SK-N-MC (cell line): ENCODE measurements at regions not wholly inside any gene's neighbourhood (a gene's known extent, or its start where the extent isn't known, plus 50 kb on each side); places are given as distances from the start of the nearest gene placed in this dataset.

Source experiments
- EZH2 ChIP-seq: fragments of 200-600 bp; sonication (generic); IDR thresholded peaks from one replicate; pipeline ENCODE4 v1.6.1; 2017; ENCODE audit warnings: antibody characterized with exemption
- POLR2AphosphoS5 ChIP-seq: IDR thresholded peaks from 2 replicates; pipeline ENCODE4 v1.6.1; 2012; ENCODE audit warnings: mild to moderate bottlenecking, low read depth, low read length, borderline replicate concordance

DNA sequence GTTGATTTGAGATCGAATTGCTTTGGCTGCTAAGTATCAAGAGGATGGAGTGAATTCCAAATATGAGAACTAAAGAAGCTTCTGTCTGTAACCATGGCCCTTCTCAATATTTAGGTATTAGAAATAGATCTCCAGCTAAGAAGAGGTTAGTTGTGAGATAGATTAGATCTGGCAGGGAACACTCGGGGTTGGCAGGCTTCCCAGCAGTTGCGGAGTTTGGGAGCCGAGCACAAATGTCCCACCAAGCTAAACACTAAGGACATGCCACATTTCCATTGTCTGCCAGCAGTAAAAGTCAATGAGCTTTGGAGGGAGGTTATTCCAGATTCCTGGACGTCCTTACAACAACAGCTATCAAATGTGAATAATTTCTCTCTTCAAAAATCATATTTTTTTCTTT lies 85.8 kb downstream of the TAF11L14 start:
- TF ChIP-seq EZH2 (no peak), POLR2AphosphoS5 (no peak)
